ENCODE measurements at regions not wholly inside any gene's neighbourhood (a gene's known extent, or its start where the extent isn't known, plus 50 kb on each side); places are given as distances from the start of the nearest gene placed in this dataset.
"Not testable (repeated sequence)": the region's sequence is repeated elsewhere in the genome, so short reads cannot be mapped to it uniquely, and the experiment has no call there.

DNA sequence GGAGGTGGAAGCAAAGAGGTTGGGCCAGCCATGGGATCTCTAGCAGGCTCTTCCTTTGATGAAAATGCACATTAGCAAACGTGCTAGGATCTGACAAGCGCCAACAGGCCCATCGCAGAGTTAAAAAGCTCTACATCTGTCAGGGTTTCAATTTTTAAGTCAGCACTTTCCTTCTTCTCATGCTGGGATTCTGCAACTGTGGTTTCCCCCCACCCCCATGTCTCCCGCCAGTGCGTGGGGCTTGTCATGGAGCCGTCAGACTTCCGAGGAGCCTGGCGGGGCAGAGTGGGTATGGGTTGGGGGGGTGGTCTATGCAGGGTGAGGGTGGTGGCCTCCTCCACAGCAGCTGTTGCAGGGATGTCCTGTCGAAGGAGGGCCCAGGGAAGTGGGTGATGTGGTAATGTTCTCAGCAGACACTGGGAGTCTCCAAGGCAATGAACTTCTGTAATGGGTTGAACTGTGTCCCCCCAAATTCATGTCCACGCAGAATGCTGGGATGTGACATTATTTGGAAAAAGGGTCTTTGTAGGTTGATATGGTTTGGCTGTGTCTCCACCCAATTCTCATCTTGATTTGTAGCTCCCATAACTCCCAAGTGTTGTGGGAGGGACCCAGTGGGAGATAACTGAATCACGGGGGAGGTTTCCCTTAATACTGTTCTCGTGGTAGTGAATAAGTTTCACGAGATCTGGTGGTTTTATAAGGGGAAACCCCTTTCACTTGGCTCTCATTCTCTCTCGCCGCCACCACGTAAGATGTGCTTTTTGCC lies 115.2 kb upstream of the MAP1LC3B2 start:
- no peak overlapping the region for H3K27ac ChIP-seq
- H3K27me3 ChIP-seq: no peaks in the 10 kb centered on the region
- no peak for DNase-seq
- no peak for TF ChIP-seq EP300 (IDR thresholded peaks at IDR 0.05; ENCODE audit: low read depth)
- no peak for TF ChIP-seq POLR2A (IDR thresholded peaks at IDR 0.05)
- TF ChIP-seq POLR2AphosphoS5 (IDR thresholded peaks at IDR 0.05): no peak
- TF ChIP-seq, protein P1, sequence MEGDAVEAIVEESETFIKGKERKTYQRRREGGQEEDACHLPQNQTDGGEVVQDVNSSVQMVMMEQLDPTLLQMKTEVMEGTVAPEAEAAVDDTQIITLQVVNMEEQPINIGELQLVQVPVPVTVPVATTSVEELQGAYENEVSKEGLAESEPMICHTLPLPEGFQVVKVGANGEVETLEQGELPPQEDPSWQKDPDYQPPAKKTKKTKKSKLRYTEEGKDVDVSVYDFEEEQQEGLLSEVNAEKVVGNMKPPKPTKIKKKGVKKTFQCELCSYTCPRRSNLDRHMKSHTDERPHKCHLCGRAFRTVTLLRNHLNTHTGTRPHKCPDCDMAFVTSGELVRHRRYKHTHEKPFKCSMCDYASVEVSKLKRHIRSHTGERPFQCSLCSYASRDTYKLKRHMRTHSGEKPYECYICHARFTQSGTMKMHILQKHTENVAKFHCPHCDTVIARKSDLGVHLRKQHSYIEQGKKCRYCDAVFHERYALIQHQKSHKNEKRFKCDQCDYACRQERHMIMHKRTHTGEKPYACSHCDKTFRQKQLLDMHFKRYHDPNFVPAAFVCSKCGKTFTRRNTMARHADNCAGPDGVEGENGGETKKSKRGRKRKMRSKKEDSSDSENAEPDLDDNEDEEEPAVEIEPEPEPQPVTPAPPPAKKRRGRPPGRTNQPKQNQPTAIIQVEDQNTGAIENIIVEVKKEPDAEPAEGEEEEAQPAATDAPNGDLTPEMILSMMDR (IDR thresholded peaks at IDR 0.05): no peak
- 80 to 81% methylated on average over 9 to 16 of the region's 16 CpGs for WGBS, 2 donors (ENCODE audit: low coverage in 1 of 2)
- H3K4me3 ChIP-seq: no peak overlapping the region
- in situ Hi-C loops (cut with MboI; ENCODE audit: low pct_ligation_motif_present in 1 of 4, low pct_unique_long_range_greater_than_20kb in 1 of 4, low sequenced_read_pairs in 3 of 4): no loop called here
- no peaks in the 10 kb centered on the region for H3K36me3 ChIP-seq
- H3K9me3 ChIP-seq: no peaks in the 10 kb centered on the region
- intact Hi-C loops (cut with DNase I; ENCODE audit: low total_unique reads): no loop called here
- no peaks in the 10 kb centered on the region for H3K4me1 ChIP-seq

DNA sequence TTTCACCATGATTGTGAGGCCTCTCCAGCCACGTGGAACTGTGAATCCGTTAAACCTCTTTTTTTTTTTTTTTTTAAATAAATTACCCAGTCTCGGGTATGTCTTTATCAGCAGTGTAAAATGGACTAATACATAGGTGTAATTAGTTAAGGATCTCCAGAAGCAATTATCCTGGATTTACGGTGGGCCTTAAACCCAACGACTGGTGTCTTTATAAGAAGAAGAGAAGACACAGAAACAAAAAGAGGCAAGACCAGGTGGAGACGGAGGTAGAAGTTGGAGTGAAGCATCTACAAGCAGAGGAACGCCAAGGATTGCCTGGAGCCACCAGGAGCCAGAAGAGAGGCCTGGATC lies 114.6 kb upstream of the MAP1LC3B2 start:
- intact Hi-C loops (cut with DNase I; ENCODE audit: low total_unique reads) (no loop called here), in situ Hi-C loops (cut with MboI; ENCODE audit: low pct_ligation_motif_present in 1 of 4, low pct_unique_long_range_greater_than_20kb in 1 of 4, low sequenced_read_pairs in 3 of 4) (no loop called here)
- no peak for DNase-seq
- H3K4me1 ChIP-seq: no peaks in the 10 kb centered on the region
- no peak overlapping the region for H3K27ac ChIP-seq
- TF ChIP-seq POLR2AphosphoS5 (IDR thresholded peaks at IDR 0.05) (no peak), EP300 (IDR thresholded peaks at IDR 0.05; ENCODE audit: low read depth) (no peak), POLR2A (IDR thresholded peaks at IDR 0.05) (no peak)
- TF ChIP-seq, protein P1 (IDR thresholded peaks at IDR 0.05): no peak
- no peaks in the 10 kb centered on the region for H3K27me3 ChIP-seq
- 85 to 91% methylated on average over 7 of the region's 7 CpGs for WGBS, 2 donors (ENCODE audit: low coverage in 1 of 2)
- H3K9me3 ChIP-seq: no peaks in the 10 kb centered on the region
- H3K4me3 ChIP-seq: no peak overlapping the region
- no peaks in the 10 kb centered on the region for H3K36me3 ChIP-seq

DNA sequence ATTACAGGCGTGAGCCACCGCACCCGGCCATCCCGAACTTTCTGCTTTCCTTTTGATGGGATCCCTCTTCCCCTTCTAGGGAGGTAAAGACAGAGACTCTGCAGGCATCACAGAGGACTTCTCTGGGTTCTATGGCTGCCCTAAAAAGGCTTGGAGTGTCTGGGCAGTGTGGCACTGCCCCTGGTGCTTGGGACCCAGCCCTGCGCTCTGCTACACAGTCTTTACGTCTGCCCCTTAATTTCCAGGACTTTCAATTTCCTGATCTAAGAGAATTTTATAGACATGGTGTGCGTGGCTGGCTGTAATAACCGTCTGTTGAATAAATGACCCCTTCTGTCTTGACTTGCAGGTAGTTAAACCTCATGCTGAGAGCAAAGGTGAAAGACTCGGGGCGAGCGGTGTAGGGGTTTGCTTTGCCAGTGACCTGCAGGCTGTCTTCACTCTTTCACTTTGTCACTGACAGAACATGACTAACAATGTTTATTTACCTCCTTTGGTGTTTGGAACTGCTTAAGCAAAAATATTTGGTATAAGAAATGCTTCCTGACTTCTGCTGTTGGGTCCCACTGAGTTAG lies 110.9 kb upstream of the MAP1LC3B2 start:
- Histone ChIP-seq H3K27ac (peak overlapping the region in 1 of 4 donors; percentile 41), H3K4me1 (no peaks in the 10 kb centered on the region), H3K36me3 (no peaks in the 10 kb centered on the region), H3K4me3 (no peak overlapping the region), H3K9me3 (no peaks in the 10 kb centered on the region), H3K27me3 (no peaks in the 10 kb centered on the region)
- intact Hi-C loops (cut with DNase I; ENCODE audit: low total_unique reads) (no loop called here), in situ Hi-C loops (cut with MboI; ENCODE audit: low pct_ligation_motif_present in 1 of 4, low pct_unique_long_range_greater_than_20kb in 1 of 4, low sequenced_read_pairs in 3 of 4) (no loop called here)
- WGBS, 2 donors (ENCODE audit: low coverage in 1 of 2): 37 to 70% methylated on average over 2 to 11 of the region's 11 CpGs
- no peak for DNase-seq
- TF ChIP-seq, protein P1 (IDR thresholded peaks at IDR 0.05): no peak
- no peak for TF ChIP-seq POLR2A (IDR thresholded peaks at IDR 0.05)
- no peak for TF ChIP-seq EP300 (IDR thresholded peaks at IDR 0.05; ENCODE audit: low read depth)

DNA sequence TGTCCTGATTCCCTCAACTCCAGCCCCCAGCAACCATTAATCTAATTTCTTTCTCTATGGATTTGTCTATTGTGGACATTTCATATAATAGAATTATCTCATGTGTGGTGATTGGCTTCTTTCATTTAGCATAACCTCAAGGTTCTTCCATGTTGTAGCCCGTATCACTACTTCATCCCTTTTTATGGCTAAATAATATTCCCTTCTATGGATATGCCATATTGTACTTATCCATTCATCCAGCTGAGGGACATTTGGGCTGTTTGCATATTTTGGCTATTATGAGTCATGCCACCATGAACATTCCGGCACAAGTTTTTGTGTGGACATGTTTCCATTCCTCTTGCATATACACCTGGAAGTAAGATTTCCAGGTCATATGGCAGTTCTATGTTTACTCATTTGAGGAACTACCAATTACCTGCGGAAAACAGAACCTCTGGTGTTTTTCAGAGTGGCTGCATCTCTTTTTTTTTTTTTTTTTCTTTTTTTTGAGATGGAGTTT lies 108.7 kb upstream of the MAP1LC3B2 start:
- Histone ChIP-seq H3K27ac (no peak overlapping the region), H3K9me3 (no peaks in the 10 kb centered on the region), H3K27me3 (no peaks in the 10 kb centered on the region), H3K36me3 (no peaks in the 10 kb centered on the region), H3K4me3 (no peak overlapping the region), H3K4me1 (peaks cover 3 to 12% (median 7%) of the 10 kb centered on the region in 4 donors)
- in situ Hi-C loops (cut with MboI; ENCODE audit: low pct_ligation_motif_present in 1 of 4, low pct_unique_long_range_greater_than_20kb in 1 of 4, low sequenced_read_pairs in 3 of 4): no loop called here
- intact Hi-C loops (cut with DNase I; ENCODE audit: low total_unique reads): loop anchor here (10.0 kb wide), 1 partner anchor 134 kb away; no protein-coding TSS in a partner anchor
- no peak for DNase-seq
- 88 to 95% methylated on average over 1 to 3 of the region's 3 CpGs for WGBS, 2 donors (ENCODE audit: low coverage in 1 of 2)
- TF ChIP-seq POLR2A (IDR thresholded peaks at IDR 0.05) (no peak), EP300 (IDR thresholded peaks at IDR 0.05; ENCODE audit: low read depth) (no peak), POLR2AphosphoS5 (IDR thresholded peaks at IDR 0.05) (no peak)
- TF ChIP-seq, protein P1 (IDR thresholded peaks at IDR 0.05): no peak

DNA sequence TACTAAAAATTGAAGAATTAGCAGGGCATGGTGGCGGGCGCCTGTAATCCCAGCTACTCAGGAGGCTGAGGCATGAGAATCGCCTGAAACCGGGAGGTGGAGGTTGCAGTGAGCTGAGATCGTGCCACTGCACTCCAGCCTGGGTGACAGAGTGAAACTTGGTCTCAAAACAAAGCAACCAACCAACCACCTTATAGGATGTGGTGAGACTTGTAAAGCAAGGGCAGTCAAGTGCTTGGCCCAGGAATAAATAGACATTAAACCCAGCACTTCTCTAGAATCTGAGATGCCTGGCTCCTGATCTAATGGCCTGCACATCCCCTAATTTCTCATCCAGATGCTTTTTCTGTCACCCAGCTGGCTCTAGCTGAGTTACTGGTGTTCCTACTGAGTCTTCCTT lies 106.2 kb upstream of the MAP1LC3B2 start:
- intact Hi-C loops (cut with DNase I; ENCODE audit: low total_unique reads): loop anchor here (10.0 kb wide), 1 partner anchor 132 kb away; no protein-coding TSS in a partner anchor
- H3K4me3 ChIP-seq; H3K27ac ChIP-seq; H3K27me3 ChIP-seq; H3K9me3 ChIP-seq; DNase-seq; H3K36me3 ChIP-seq; in situ Hi-C loops (cut with MboI; ENCODE audit: low pct_ligation_motif_present in 1 of 4, low pct_unique_long_range_greater_than_20kb in 1 of 4, low sequenced_read_pairs in 3 of 4): not testable (repeated sequence)
- H3K4me1 ChIP-seq: peaks cover 9 to 27% (median 18%) of the 10 kb centered on the region in 4 donors
- 89% methylated on average over 5 of the region's 5 CpGs; no CpG with 5 or more reads in 1 of the 2 donors for WGBS, 2 donors (ENCODE audit: low coverage in 1 of 2)
